HG03108 (cell line): ENCODE measurements at regions not wholly inside any gene's neighbourhood (a gene's known extent, or its start where the extent isn't known, plus 50 kb on each side); places are given as distances from the start of the nearest gene placed in this dataset.
A peak's percentile ranks its signal among the peaks of the same experiment; 100 is the strongest.
"Not testable (repeated sequence)": the region's sequence is repeated elsewhere in the genome, so short reads cannot be mapped to it uniquely, and the experiment has no call there.

Experiments used
- ATAC-seq: cut with Tn5 transposase; IDR thresholded peaks from one replicate; pipeline ENCODE4 v1.9.1; 2021; ENCODE audit warnings: moderate library complexity; ENCODE audit not compliant: unreplicated experiment

- ATAC-seq = no peak
Observed at GRCh38 chr14:42556551-42556950, 949.9 kb downstream of the LRFN5 start.

GRCh38 chr14:42555365-42555764 lies 948.7 kb downstream of the LRFN5 start:
- no peak for ATAC-seq

- no peak for ATAC-seq
Observed at GRCh38 chr14:42554091-42554490, 947.4 kb downstream of the LRFN5 start.

GRCh38 chr14:42550310-42550709 lies 943.6 kb downstream of the LRFN5 start:
- ATAC-seq = no peak

- no peak for ATAC-seq
Observed at GRCh38 chr14:42548349-42548748, 941.7 kb downstream of the LRFN5 start.

- ATAC-seq = no peak
Observed at GRCh38 chr14:42545636-42546035, 939.0 kb downstream of the LRFN5 start.

- no peak for ATAC-seq
Observed at GRCh38 chr14:42541535-42542001, 934.9 kb downstream of the LRFN5 start.

- no peak for ATAC-seq
Observed at GRCh38 chr14:42535397-42535796, 928.7 kb downstream of the LRFN5 start.

- no peak for ATAC-seq
Observed at GRCh38 chr14:42533476-42533875, 926.8 kb downstream of the LRFN5 start.

- ATAC-seq = no peak
Observed at GRCh38 chr14:42532194-42532593, 925.5 kb downstream of the LRFN5 start.

GRCh38 chr14:42527141-42527540 lies 920.5 kb downstream of the LRFN5 start:
- ATAC-seq = no peak

- peak; percentile 82 for ATAC-seq
Observed at GRCh38 chr14:42523666-42524065, 917.0 kb downstream of the LRFN5 start.

GRCh38 chr14:42517806-42518500 lies 911.3 kb downstream of the LRFN5 start:
- no peak for ATAC-seq

- ATAC-seq = no peak
Observed at GRCh38 chr14:42513837-42514236, 907.2 kb downstream of the LRFN5 start.

- no peak for ATAC-seq
Observed at GRCh38 chr14:42510071-42510470, 903.4 kb downstream of the LRFN5 start.

GRCh38 chr14:42508209-42508946 lies 901.7 kb downstream of the LRFN5 start:
- ATAC-seq = no peak

- no peak for ATAC-seq
Observed at GRCh38 chr14:42504433-42504832, 897.8 kb downstream of the LRFN5 start.

GRCh38 chr14:42499137-42499536 lies 892.5 kb downstream of the LRFN5 start:
- no peak for ATAC-seq

- ATAC-seq = no peak
Observed at GRCh38 chr14:42490536-42490935, 883.9 kb downstream of the LRFN5 start.

GRCh38 chr14:42488965-42489364 lies 882.3 kb downstream of the LRFN5 start:
- no peak for ATAC-seq

- not testable (repeated sequence) for ATAC-seq
Observed at GRCh38 chr14:42482345-42482971, 875.8 kb downstream of the LRFN5 start.

GRCh38 chr14:42481714-42482113 lies 875.0 kb downstream of the LRFN5 start:
- not testable (repeated sequence) for ATAC-seq
